Heart left ventricle (tissue), 16 donors: ENCODE measurements at regions not wholly inside any gene's neighbourhood (a gene's known extent, or its start where the extent isn't known, plus 50 kb on each side); places are given as distances from the start of the nearest gene placed in this dataset.

Source experiments
- ATAC-seq, 4 donors: fragments of 200-7000 bp; cut with Tn5 transposase; one replicate each; pipeline ENCODE4 v1.9.1; 2020 to 2022; ENCODE audit warnings: moderate library complexity in 4 of 4, mild to moderate bottlenecking in 3 of 4, moderate number of reproducible peaks in 1 of 4
- DNase-seq, 5 donors: peaks; one replicate each; pipeline ENCODE4 v3.0.0-alpha.2; 2020
- H3K27ac ChIP-seq, 12 donors: fragments of 200-600 bp; sonication (generic) in 4 of 12; one replicate each; pipeline versions ENCODE4 v1.5.0 to v1.8.0; 2016 to 2022; ENCODE audit warnings: mild to moderate bottlenecking in 2 of 12
- H3K27me3 ChIP-seq, 9 donors: fragments of 200-600 bp; sonication (generic) in 2 of 9; one replicate each; pipeline versions ENCODE4 v1.5.1 to v1.8.0; 2016 to 2022; ENCODE audit warnings: mild to moderate bottlenecking in 3 of 9
- H3K36me3 ChIP-seq, 9 donors: fragments of 200-600 bp; sonication (generic) in 2 of 9; one replicate each; pipeline versions ENCODE4 v1.5.0 to v1.8.0; 2018 to 2022; ENCODE audit warnings: mild to moderate bottlenecking in 2 of 9
- H3K4me1 ChIP-seq, 12 donors: fragments of 200-600 bp; sonication (generic) in 4 of 12; one replicate each; pipeline versions ENCODE4 v1.5.0 to v1.8.0; 2016 to 2022; ENCODE audit warnings: mild to moderate bottlenecking in 3 of 12
- H3K4me3 ChIP-seq, 12 donors: fragments of 200-600 bp; sonication (generic) in 4 of 12; one replicate each; pipeline versions ENCODE4 v1.5.0 to v1.8.0; 2017 to 2022; ENCODE audit warnings: mild to moderate bottlenecking in 9 of 12, moderate library complexity in 4 of 12
- H3K9me3 ChIP-seq, 12 donors: fragments of 200-600 bp; sonication (generic) in 4 of 12; one replicate each; pipeline versions ENCODE4 v1.5.0 to v1.8.0; 2016 to 2022; ENCODE audit warnings: mild to moderate bottlenecking in 1 of 12
- POLR2A ChIP-seq, 2 donors: fragments of 450-650 bp; IDR thresholded peaks; one replicate each; pipeline ENCODE4 v1.6.1; 2017; ENCODE audit warnings: antibody characterized with exemption in 2 of 2, mild to moderate bottlenecking in 2 of 2, moderate library complexity in 2 of 2
- WGBS, 4 donors: extraction: QIAGEN DNeasy Blood & Tissue Kit in 2 of 4; methylation state at CpG; one replicate each; pipeline versions ENCODE4 v1.1.5 to v1.1.7; 2013 to 2018; 5-methylcytosine and 5-hydroxymethylcytosine counted together
- intact Hi-C, 10 donors: fragments of 100-400 bp; cut with DNase I; formaldehyde crosslinking; loops; one replicate each; pipeline versions ENCODE4 v1.11.1 to v1.14.2; 2022
- TF ChIP-seq, protein P1 (sequence below), 12 donors: fragments of 200-600 bp; sonication (generic) in 4 of 12; IDR thresholded peaks; one replicate each; pipeline versions ENCODE4 v1.5.0 to v1.8.0; 2018 to 2022; ENCODE audit warnings: antibody characterized with exemption in 12 of 12, mild to moderate bottlenecking in 5 of 12
- donor health status: ischemic (EF 13 %, LVEDD 7.1; RV severe dilation, severe dysfunction).
- donor health status: healthy with polysubstance abuse.
- donor health status: DM: no; HTN: yes; CAD: no.
- donor health status: DM: no; HTN: no; CAD: no.
- donor health status: ischemic (EF 25% LVEDD 6.9; RV normal size, moderate dysfunction).
- donor health status: ischemic (EF 25% LVEDD 5.7; RV mildly dilated, moderate dysfunction).
- donor health status: healthy.
- donor health status: DM: yes; HTN: yes; CAD: no.
- donor health status: ischemic (EF 35%, LVEDD 5.7; RV mildly dilated, moderate dysfunction).
- donor health status: nonischemic (EF 11% LVEDD 7.7; RV severe dilation, severe dysfunction).
- donor health status: DM: yes; HTN: yes; CAD: no.
- donor health status: PGD.
- donor health status: ischemic (EF 29% LVEDD 5.4; RV normal size, mild dysfunction).
- donor health status: nonischemic (EF 23%, LVEDD 6.1; RV moderate dilation, normal function).

GRCh38 chr19:20414120-20414519 lies 151.5 kb downstream of the ZNF737 start:
- DNase-seq (no peak), ATAC-seq (no peak)
- TF ChIP-seq, protein P1, sequence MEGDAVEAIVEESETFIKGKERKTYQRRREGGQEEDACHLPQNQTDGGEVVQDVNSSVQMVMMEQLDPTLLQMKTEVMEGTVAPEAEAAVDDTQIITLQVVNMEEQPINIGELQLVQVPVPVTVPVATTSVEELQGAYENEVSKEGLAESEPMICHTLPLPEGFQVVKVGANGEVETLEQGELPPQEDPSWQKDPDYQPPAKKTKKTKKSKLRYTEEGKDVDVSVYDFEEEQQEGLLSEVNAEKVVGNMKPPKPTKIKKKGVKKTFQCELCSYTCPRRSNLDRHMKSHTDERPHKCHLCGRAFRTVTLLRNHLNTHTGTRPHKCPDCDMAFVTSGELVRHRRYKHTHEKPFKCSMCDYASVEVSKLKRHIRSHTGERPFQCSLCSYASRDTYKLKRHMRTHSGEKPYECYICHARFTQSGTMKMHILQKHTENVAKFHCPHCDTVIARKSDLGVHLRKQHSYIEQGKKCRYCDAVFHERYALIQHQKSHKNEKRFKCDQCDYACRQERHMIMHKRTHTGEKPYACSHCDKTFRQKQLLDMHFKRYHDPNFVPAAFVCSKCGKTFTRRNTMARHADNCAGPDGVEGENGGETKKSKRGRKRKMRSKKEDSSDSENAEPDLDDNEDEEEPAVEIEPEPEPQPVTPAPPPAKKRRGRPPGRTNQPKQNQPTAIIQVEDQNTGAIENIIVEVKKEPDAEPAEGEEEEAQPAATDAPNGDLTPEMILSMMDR (IDR thresholded peaks at IDR 0.05) = no peak
- TF ChIP-seq POLR2A (IDR thresholded peaks at IDR 0.05) = no peak
- H3K36me3 ChIP-seq = peaks cover 0 to 8% (median 0%) of the 10 kb centered on the region in 9 donors
- H3K4me3 ChIP-seq = no peak overlapping the region
- no peak overlapping the region for H3K27ac ChIP-seq
- H3K4me1 ChIP-seq = no peaks in the 10 kb centered on the region
- intact Hi-C loops = no loop called here
- H3K9me3 ChIP-seq = peaks cover 0 to 9% (median 0%) of the 10 kb centered on the region in 12 donors
- no peaks in the 10 kb centered on the region for H3K27me3 ChIP-seq
- 85 to 91% (median 90%) methylated on average over 2 of the region's 2 CpGs for WGBS, 4 donors

DNA sequence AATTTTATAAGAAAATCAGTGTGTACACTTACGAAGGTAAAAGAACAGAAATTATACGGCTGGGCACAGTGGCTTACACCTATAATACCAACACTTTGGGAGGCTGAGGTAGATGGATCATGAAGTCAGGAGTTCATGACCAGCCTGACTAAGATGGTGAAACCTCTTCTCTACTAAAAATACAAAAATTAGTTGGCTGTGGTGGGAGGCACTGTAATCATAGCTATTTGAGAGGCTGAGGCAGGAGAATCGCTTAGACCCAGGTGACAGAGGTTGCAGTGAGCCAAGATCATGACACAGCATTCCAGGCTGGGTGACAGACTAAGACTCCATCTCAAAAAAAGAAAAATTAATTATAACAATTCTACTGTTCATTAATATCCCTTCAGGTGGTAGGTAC lies 151.9 kb downstream of the ZNF737 start:
- peaks cover 0 to 12% (median 0%) of the 10 kb centered on the region in 9 donors for H3K36me3 ChIP-seq
- 94 to 99% (median 97%) methylated on average over 3 of the region's 3 CpGs for WGBS, 4 donors
- H3K9me3 ChIP-seq = peaks cover 0 to 9% (median 0%) of the 10 kb centered on the region in 12 donors
- H3K27me3 ChIP-seq = no peaks in the 10 kb centered on the region
- no peak overlapping the region for H3K4me3 ChIP-seq
- ATAC-seq = no peak
- no peaks in the 10 kb centered on the region for H3K4me1 ChIP-seq
- no peak for DNase-seq
- intact Hi-C loops = no loop called here
- no peak overlapping the region for H3K27ac ChIP-seq
- no peak for TF ChIP-seq POLR2A (IDR thresholded peaks at IDR 0.05)
- TF ChIP-seq, protein P1 (IDR thresholded peaks at IDR 0.05) = no peak

DNA sequence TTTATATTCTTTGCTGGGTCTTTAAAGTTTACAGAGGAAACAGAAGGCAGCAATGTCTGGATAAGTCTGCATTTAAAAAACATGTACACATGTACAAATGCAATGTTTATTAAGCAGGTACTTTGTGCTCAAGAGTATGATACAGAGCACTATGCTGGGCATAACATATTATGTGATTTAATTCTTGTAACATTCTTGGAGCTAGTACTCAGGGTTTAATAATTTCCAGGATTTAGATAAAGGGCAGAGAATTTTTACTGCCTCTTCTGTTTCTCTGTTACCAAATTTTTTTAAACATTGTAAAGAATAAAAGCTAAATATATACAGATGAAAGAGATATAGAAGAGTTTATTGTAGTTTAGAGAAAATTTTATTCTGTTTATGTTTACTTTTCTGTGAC lies 152.7 kb downstream of the ZNF737 start:
- H3K27me3 ChIP-seq = no peaks in the 10 kb centered on the region
- no peak for TF ChIP-seq POLR2A (IDR thresholded peaks at IDR 0.05)
- TF ChIP-seq, protein P1 (IDR thresholded peaks at IDR 0.05) = no peak
- H3K9me3 ChIP-seq = peaks cover 0 to 6% (median 0%) of the 10 kb centered on the region in 12 donors
- peaks cover 0 to 14% (median 0%) of the 10 kb centered on the region in 9 donors for H3K36me3 ChIP-seq
- H3K4me3 ChIP-seq = no peak overlapping the region
- no peak overlapping the region for H3K27ac ChIP-seq
- H3K4me1 ChIP-seq = no peaks in the 10 kb centered on the region
- intact Hi-C loops = no loop called here
- ATAC-seq (no peak), DNase-seq (no peak)

DNA sequence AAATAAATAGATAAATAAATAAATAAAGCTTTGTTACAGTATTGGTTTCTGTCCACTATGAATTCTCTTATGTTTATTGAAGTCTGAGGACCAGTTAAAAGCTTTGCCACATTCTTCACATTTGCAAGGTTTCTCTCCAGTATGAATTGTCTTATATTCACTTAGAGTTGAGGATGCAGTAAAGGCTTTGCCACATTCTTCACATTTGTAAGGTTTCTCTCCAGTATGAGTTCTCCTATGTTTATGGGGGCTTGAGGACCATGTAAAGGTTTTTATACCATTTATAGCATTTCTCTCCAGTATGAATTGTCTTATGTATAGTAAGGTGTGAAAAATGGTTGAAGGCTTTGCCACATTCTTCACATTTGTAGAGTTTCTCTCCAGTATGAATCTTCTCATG lies 168.3 kb downstream of the ZNF737 start:
- Histone ChIP-seq H3K9me3 (peaks cover 0 to 100% (median 78%) of the 10 kb centered on the region in 12 donors), H3K4me1 (no peaks in the 10 kb centered on the region), H3K27me3 (no peaks in the 10 kb centered on the region), H3K27ac (no peak overlapping the region), H3K36me3 (peaks cover 0 to 9% (median 0%) of the 10 kb centered on the region in 9 donors), H3K4me3 (no peak overlapping the region)
- no peak for TF ChIP-seq POLR2A (IDR thresholded peaks at IDR 0.05)
- TF ChIP-seq, protein P1 (IDR thresholded peaks at IDR 0.05) = no peak
- no peak for DNase-seq
- intact Hi-C loops = no loop called here
- no peak for ATAC-seq
